ENCODE measurements at regions not wholly inside any gene's neighbourhood (a gene's known extent, or its start where the extent isn't known, plus 50 kb on each side); places are given as distances from the start of the nearest gene placed in this dataset.

DNA sequence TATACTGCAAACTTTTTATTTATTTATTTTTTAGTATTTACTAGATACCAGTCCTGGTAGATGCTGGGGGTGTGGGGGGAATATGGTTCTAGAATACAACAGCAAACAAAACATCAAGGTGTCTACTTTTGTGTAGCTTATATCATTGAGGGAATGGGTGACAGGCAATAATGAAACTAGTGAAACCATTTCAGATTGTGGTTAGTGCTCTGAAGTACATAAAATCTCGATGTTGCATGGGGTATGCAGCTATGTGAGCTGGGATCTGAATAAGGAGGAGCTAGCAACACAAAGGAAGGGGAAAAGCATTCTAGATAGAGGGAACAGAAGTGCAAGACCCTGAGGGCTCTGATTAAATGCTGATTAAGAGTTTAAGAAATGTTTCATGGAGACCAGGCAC, 103.5 kb downstream of the WT1 start:
- FAIRE-seq (no peak), DNase-seq (ENCODE audit: insufficient read length, low spot score) (no peak)
- TF ChIP-seq, protein P1, sequence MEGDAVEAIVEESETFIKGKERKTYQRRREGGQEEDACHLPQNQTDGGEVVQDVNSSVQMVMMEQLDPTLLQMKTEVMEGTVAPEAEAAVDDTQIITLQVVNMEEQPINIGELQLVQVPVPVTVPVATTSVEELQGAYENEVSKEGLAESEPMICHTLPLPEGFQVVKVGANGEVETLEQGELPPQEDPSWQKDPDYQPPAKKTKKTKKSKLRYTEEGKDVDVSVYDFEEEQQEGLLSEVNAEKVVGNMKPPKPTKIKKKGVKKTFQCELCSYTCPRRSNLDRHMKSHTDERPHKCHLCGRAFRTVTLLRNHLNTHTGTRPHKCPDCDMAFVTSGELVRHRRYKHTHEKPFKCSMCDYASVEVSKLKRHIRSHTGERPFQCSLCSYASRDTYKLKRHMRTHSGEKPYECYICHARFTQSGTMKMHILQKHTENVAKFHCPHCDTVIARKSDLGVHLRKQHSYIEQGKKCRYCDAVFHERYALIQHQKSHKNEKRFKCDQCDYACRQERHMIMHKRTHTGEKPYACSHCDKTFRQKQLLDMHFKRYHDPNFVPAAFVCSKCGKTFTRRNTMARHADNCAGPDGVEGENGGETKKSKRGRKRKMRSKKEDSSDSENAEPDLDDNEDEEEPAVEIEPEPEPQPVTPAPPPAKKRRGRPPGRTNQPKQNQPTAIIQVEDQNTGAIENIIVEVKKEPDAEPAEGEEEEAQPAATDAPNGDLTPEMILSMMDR (IDR thresholded peaks at IDR 0.05; ENCODE audit: insufficient read depth, missing control alignments) = no peak

DNA sequence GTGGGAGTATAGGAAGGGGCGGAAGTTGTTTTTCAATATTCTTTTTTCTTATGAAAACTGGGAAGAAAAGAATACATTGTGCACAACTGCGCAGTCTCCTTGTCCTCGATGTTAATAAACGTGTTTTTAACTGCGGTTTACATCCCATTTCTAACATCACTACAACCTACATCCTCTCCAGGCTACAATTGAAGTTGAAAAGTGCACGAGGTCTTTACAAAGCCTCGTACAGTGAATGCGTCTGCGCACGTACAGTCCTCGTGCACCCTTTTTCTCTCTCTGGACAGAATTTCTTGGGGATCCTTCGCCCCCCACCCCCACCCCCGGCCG, 102.4 kb downstream of the WT1 start:
- no peak for FAIRE-seq
- no peak for DNase-seq (ENCODE audit: insufficient read length, low spot score)
- TF ChIP-seq, protein P1 (IDR thresholded peaks at IDR 0.05; ENCODE audit: insufficient read depth, missing control alignments) = no peak

GRCh38 chr11:32333320-32333991, 101.9 kb downstream of the WT1 start:
- FAIRE-seq = no peak
- TF ChIP-seq, protein P1 (IDR thresholded peaks at IDR 0.05; ENCODE audit: insufficient read depth, missing control alignments) = no peak
- DNase-seq (ENCODE audit: insufficient read length, low spot score) = no peak

DNA sequence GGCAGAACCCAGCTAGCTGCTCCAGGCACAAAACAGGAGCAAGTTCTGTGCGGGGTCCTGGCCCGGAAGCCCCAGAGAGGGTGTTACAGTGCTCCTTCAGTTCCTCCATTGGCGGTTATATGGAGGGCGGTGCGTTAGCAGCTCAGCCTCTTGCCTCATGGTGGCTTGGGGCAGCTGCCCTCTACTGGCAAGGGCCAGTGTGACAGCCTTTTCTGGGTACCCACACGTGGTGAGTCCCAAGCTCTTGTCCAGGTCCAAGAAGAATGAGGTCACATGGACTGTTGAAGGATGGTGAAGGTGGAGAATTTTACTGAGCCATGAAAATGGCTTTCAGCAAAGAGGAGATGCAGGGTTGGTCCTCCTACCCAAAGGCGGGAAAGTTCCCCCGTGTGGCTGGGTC, 100.5 kb downstream of the WT1 start:
- DNase-seq (ENCODE audit: insufficient read length, low spot score) (no peak), FAIRE-seq (no peak)
- TF ChIP-seq, protein P1 (IDR thresholded peaks at IDR 0.05; ENCODE audit: insufficient read depth, missing control alignments) = no peak
